ENCODE measurements at regions not wholly inside any gene's neighbourhood (a gene's known extent, or its start where the extent isn't known, plus 50 kb on each side); places are given as distances from the start of the nearest gene placed in this dataset.

- no peak for TF ChIP-seq POLR2A (IDR thresholded peaks at IDR 0.05)
- TF ChIP-seq CTCF (IDR thresholded peaks at IDR 0.05) = no peak
Observed at GRCh38 chr12:69149270-69149669, 90.1 kb upstream of the CPSF6 start.

Measured in Peyer's patch (tissue), 4 donors.